ENCODE measurements at regions not wholly inside any gene's neighbourhood (a gene's known extent, or its start where the extent isn't known, plus 50 kb on each side); places are given as distances from the start of the nearest gene placed in this dataset.
"Not testable (repeated sequence)": the region's sequence is repeated elsewhere in the genome, so short reads cannot be mapped to it uniquely, and the experiment has no call there.

GRCh38 chr1:30525971-30526651, 197.3 kb downstream of the MATN1 start:
- no peak for DNase-seq

GRCh38 chr1:30525631-30525970, 197.8 kb downstream of the MATN1 start:
- no peak for DNase-seq

- no peak for DNase-seq
Measured at GRCh38 chr1:30524840-30525617, 198.4 kb downstream of the MATN1 start.

- not testable (repeated sequence) for DNase-seq
Measured at GRCh38 chr1:30524025-30524555, 199.3 kb downstream of the MATN1 start.

GRCh38 chr1:30523055-30524020, 200.0 kb downstream of the MATN1 start:
- no peak for DNase-seq

GRCh38 chr1:30522031-30523004, 201.1 kb downstream of the MATN1 start:
- no peak for DNase-seq

GRCh38 chr1:30521261-30521865, 202.0 kb downstream of the MATN1 start:
- no peak for DNase-seq

GRCh38 chr1:30520476-30520875, 202.9 kb downstream of the MATN1 start:
- no peak for DNase-seq

- DNase-seq: no peak
Measured at GRCh38 chr1:30519201-30519763, 204.1 kb downstream of the MATN1 start.

GRCh38 chr1:30518696-30519095, 204.7 kb downstream of the MATN1 start:
- no peak for DNase-seq

GRCh38 chr1:30518186-30518585, 205.2 kb downstream of the MATN1 start:
- no peak for DNase-seq

- not testable (repeated sequence) for DNase-seq
Measured at GRCh38 chr1:30517666-30518065, 205.7 kb downstream of the MATN1 start.

- DNase-seq: not testable (repeated sequence)
Measured at GRCh38 chr1:30517241-30517640, 206.1 kb downstream of the MATN1 start.

GRCh38 chr1:30516485-30516858, 206.9 kb downstream of the MATN1 start:
- no peak for DNase-seq

- DNase-seq: no peak
Measured at GRCh38 chr1:30515755-30516484, 207.5 kb downstream of the MATN1 start.

- DNase-seq: no peak
Measured at GRCh38 chr1:30514945-30515344, 208.4 kb downstream of the MATN1 start.

- DNase-seq: no peak
Measured at GRCh38 chr1:30514137-30514654, 209.2 kb downstream of the MATN1 start.

- no peak for DNase-seq
Measured at GRCh38 chr1:30513396-30514136, 209.8 kb downstream of the MATN1 start.

GRCh38 chr1:30512914-30513265, 210.5 kb downstream of the MATN1 start:
- no peak for DNase-seq
